K562 (cell line): ENCODE measurements at regions not wholly inside any gene's neighbourhood (a gene's known extent, or its start where the extent isn't known, plus 50 kb on each side); places are given as distances from the start of the nearest gene placed in this dataset.

Experiments used
- ATAC-seq: fragments of 200-7000 bp; cut with Tn5 transposase; 3 replicates; pipeline ENCODE4 v1.9.1; 2020; ENCODE audit warnings: moderate library complexity
- BruUV-seq: library from RNA; stranded (reverse); fragments of 400-500 nt; replicated peaks from 2 replicates; lab custom pipeline; 2021; lab: Mats Ljungman, UMichigan
- CTCF ChIA-PET: fragments of 300-600 bp; formaldehyde crosslinking; extraction: SDS; loops from one replicate; lab custom pipeline; 2021; ENCODE audit warnings: low intra/inter-chr PET ratio; lab: Yijun Ruan, JAX
- POLR2A ChIA-PET: fragments of 300-600, 350-650 bp; sonication (Branson Sonifier 250); formaldehyde crosslinking; extraction: SDS; loops from one replicate; lab custom pipeline; 2021; ENCODE audit warnings: antibody characterized with exemption, inconsistent platforms; lab: Yijun Ruan, JAX
- DNase-seq, 4 experiments: peaks; one replicate each; pipeline versions ENCODE4 v3.0.0 to v3.0.0-alpha.2; 2011 to 2018; ENCODE audit warnings: low spot score in 3 of 4, mixed read lengths in 3 of 4; ENCODE audit errors: extremely low read depth in 1 of 4
- FAIRE-seq: peaks from 2 replicates; lab custom pipeline; 2011; peaks lifted over from hg19 to GRCh38; lab: Jason Lieb, UNC
- H2AFZ ChIP-seq: 2 replicates; pipeline ENCODE4 v1.6.0; 2011; ENCODE audit warnings: low read depth, low read length, control low read depth, inconsistent platforms
- H3K27ac ChIP-seq: fragments of 200-600 bp; 3 replicates; pipeline ENCODE4 v1.8.0; 2011; ENCODE audit warnings: low read depth, mild to moderate bottlenecking, control low read depth, inconsistent platforms, low read length, moderate library complexity, mixed read lengths; ENCODE audit errors: extremely low read depth
- H3K27me3 ChIP-seq, 2 experiments: fragments of 300-600 bp in 1 of 2; 2 replicates in 1 of 2; 3 replicates in 1 of 2; pipeline versions ENCODE4 v1.6.0 to v1.8.0; 2011; ENCODE audit warnings: inconsistent platforms in 2 of 2, low read length in 2 of 2, mild to moderate bottlenecking in 1 of 2, mixed read lengths in 1 of 2, moderate library complexity in 1 of 2; ENCODE audit not compliant: control insufficient read depth in 2 of 2, insufficient read depth in 2 of 2
- H3K36me3 ChIP-seq: fragments of 300-600 bp; 3 replicates; pipeline ENCODE4 v1.8.0; 2011; ENCODE audit warnings: mild to moderate bottlenecking, low read length, inconsistent platforms; ENCODE audit not compliant: control insufficient read depth, insufficient read depth
- H3K4me1 ChIP-seq, 2 experiments: fragments of 200-600 bp in 1 of 2; replicated peaks in 1 of 2; 2 replicates in 1 of 2; 3 replicates in 1 of 2; pipeline versions ENCODE4 v1.5.1 to v1.8.0; 2011; ENCODE audit warnings: inconsistent platforms in 2 of 2, low read length in 2 of 2, mild to moderate bottlenecking in 1 of 2, mixed read lengths in 1 of 2, moderate library complexity in 1 of 2; ENCODE audit not compliant: control insufficient read depth in 2 of 2, insufficient read depth in 2 of 2
- H3K4me2 ChIP-seq: 2 replicates; pipeline ENCODE4 v1.6.1; 2011; ENCODE audit warnings: low read length, control low read depth, inconsistent platforms, mixed read lengths; ENCODE audit not compliant: insufficient read depth
- H3K4me3 ChIP-seq: fragments of 200-600 bp; sonication (generic), shearing (Covaris generic); 2 replicates; pipeline ENCODE4 v1.5.1; 2016; ENCODE audit warnings: control low read depth, inconsistent platforms
- H3K79me2 ChIP-seq: fragments of 200-600 bp; 3 replicates; pipeline ENCODE4 v1.8.0; 2011; ENCODE audit warnings: low read length, inconsistent platforms; ENCODE audit not compliant: control insufficient read depth, insufficient read depth
- H3K9ac ChIP-seq, 2 experiments: 2 replicates each; pipeline versions ENCODE4 v1.6.0 to v1.6.1; 2011; ENCODE audit warnings: low read depth in 2 of 2, low read length in 2 of 2, control low read depth in 1 of 2, inconsistent platforms in 1 of 2, mild to moderate bottlenecking in 1 of 2, mixed read lengths in 1 of 2; ENCODE audit not compliant: insufficient read depth in 1 of 2
- H3K9me1 ChIP-seq: one replicate; pipeline ENCODE4 v1.6.0; 2011; ENCODE audit warnings: inconsistent platforms, mild to moderate bottlenecking, low read length, moderate library complexity; ENCODE audit not compliant: control insufficient read depth, insufficient read depth
- H3K9me3 ChIP-seq: replicated peaks from 2 replicates; pipeline ENCODE4 v1.5.1; 2011; ENCODE audit warnings: low read depth, low read length, inconsistent platforms; ENCODE audit not compliant: control insufficient read depth, insufficient read depth
- H4K20me1 ChIP-seq: replicated peaks from 2 replicates; pipeline ENCODE4 v1.6.1; 2011; ENCODE audit warnings: low read length, inconsistent platforms, mixed read lengths; ENCODE audit not compliant: control insufficient read depth, insufficient read depth
- EP400 ChIP-seq: fragments of 450-650 bp; IDR thresholded peaks from 2 replicates; pipeline ENCODE4 v1.6.1; 2017; ENCODE audit warnings: antibody characterized with exemption, mild to moderate bottlenecking, moderate library complexity
- FOXK2 ChIP-seq, 2 experiments: fragments of 450-650 bp; IDR thresholded peaks in 1 of 2; conservative IDR thresholded peaks in 1 of 2; 2 replicates each; pipeline ENCODE4 v1.6.1; 2016; ENCODE audit warnings: low read depth in 2 of 2, mild to moderate bottlenecking in 1 of 2
- KLF13 ChIP-seq: fragments of 450-650 bp; IDR thresholded peaks from 2 replicates; pipeline ENCODE4 v1.6.1; 2016; ENCODE audit warnings: missing genetic modification characterization, low read depth, mild to moderate bottlenecking, missing compliant biosample characterization, moderate library complexity, borderline replicate concordance
- RBM25 ChIP-seq: fragments of 200-400 bp; formaldehyde crosslinking; IDR thresholded peaks from 2 replicates; pipeline ENCODE4 v1.6.1; 2018; ENCODE audit warnings: low read length, low read depth, moderate library complexity; ENCODE audit not compliant: severe bottlenecking
- TEAD2 ChIP-seq: fragments of 450-650 bp; IDR thresholded peaks from 2 replicates; pipeline ENCODE4 v1.6.1; 2016; ENCODE audit warnings: missing genetic modification characterization, control low read depth, missing compliant biosample characterization
- ZBTB8A ChIP-seq: fragments of 450-650 bp; IDR thresholded peaks from 2 replicates; pipeline ENCODE4 v1.6.1; 2018; ENCODE audit warnings: mild to moderate bottlenecking, moderate library complexity; ENCODE audit not compliant: partially characterized antibody
- WGBS: fragments of 100-300 bp; shearing (Covaris generic); methylation state at CpG from one replicate; pipeline ENCODE4 v1.1.6; 2016; ENCODE audit warnings: low coverage, mixed read lengths; ENCODE audit not compliant: insufficient coverage; ENCODE audit errors: missing lambda C conversion rate; 5-methylcytosine and 5-hydroxymethylcytosine counted together
- in situ Hi-C: fragments of 300-500 bp; cut with MboI; formaldehyde crosslinking; loops from 4 replicates; pipeline ENCODE4 v1.15.0; 2018; ENCODE audit warnings: inconsistent platforms, mixed read lengths
- intact Hi-C: fragments of 100-400 bp; cut with micrococcal nuclease; formaldehyde crosslinking; loops from 2 replicates; pipeline ENCODE4 v1.14.2; 2022
- TF ChIP-seq, protein P1 (sequence below): fragments of 250-450 bp; sonication (Bioruptor Pico); IDR thresholded peaks from 2 replicates; pipeline ENCODE4 v1.4.0; 2020; ENCODE audit warnings: borderline replicate concordance
- TF ChIP-seq, protein P2 (sequence below): fragments of 250-450 bp; sonication (Bioruptor Pico); IDR thresholded peaks from 2 replicates; pipeline ENCODE4 v1.9.0; 2021; ENCODE audit warnings: mild to moderate bottlenecking
- TF ChIP-seq, protein P3 (sequence below): sonication (generic); formaldehyde crosslinking; IDR thresholded peaks from 2 replicates; pipeline ENCODE4 v1.9.0; 2022; ENCODE audit warnings: mild to moderate bottlenecking, missing genetic modification reagents
- TF ChIP-seq, protein P4 (sequence below): fragments of 200-800 bp; sonication (Bioruptor generic); IDR thresholded peaks from 2 replicates; pipeline ENCODE4 v1.6.1; 2017; ENCODE audit warnings: missing genetic modification characterization, missing compliant biosample characterization

DNA sequence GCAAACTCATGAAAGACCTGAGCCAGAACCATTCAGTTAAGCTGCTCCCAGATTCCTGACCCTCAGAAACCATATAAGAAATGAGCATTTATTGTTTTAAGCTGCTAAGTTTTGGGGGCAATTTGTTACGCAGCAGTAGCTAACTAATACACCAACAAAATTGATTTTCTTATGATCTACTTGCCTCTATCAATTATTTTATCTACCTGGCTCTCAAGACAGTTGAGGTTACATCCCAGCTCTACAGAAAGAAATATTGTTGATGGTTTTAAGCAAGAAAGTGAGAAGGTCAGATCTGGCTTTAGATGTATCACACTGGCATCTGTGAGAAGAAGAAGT lies 103.1 kb upstream of the MDM1 start (continued):
- TF ChIP-seq EP400 (no peak), KLF13 (tag) (no peak), RBM25 (peak; percentile 88)
- TF ChIP-seq, protein P1, sequence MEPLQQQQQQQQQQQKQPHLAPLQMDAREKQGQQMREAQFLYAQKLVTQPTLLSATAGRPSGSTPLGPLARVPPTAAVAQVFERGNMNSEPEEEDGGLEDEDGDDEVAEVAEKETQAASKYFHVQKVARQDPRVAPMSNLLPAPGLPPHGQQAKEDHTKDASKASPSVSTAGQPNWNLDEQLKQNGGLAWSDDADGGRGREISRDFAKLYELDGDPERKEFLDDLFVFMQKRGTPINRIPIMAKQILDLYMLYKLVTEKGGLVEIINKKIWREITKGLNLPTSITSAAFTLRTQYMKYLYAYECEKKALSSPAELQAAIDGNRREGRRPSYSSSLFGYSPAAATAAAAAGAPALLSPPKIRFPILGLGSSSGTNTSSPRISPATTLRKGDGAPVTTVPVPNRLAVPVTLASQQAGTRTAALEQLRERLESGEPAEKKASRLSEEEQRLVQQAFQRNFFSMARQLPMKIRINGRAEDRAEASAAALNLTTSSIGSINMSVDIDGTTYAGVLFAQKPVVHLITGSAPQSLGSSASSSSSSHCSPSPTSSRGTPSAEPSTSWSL (CRISPR knock-in tag): no peak

DNA sequence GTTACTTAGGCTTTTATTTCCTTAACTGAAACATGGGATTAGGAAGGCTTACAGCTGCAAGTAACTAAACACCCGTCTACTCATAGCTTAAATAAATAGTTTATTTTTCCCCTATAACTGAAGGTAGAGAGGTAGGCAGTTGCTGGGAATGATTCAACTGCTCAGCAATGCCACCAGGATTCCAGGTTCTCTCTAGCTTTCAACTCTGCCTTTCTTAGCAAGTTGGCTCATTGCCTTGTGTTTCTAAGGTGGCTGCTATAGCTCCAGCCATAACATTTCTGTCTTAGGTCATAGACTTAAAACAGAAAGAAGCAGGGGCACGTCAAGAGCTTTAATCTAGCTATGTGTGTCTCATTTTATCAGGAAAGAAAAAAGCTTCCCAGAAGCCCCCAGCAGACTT lies 103.7 kb upstream of the MDM1 start:
- in situ Hi-C loops: no loop called here
- TF ChIP-seq FOXK2 (conservative IDR thresholded peaks at IDR 0.05 in 1 of 2, IDR thresholded peaks at IDR 0.05 in 1 of 2; ENCODE audit: low read depth in 2 of 2) (no peak), ZBTB8A (no peak), TEAD2 (tag) (no peak)
- TF ChIP-seq, protein P2, sequence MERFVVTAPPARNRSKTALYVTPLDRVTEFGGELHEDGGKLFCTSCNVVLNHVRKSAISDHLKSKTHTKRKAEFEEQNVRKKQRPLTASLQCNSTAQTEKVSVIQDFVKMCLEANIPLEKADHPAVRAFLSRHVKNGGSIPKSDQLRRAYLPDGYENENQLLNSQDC: no peak
- TF ChIP-seq, protein P3, sequence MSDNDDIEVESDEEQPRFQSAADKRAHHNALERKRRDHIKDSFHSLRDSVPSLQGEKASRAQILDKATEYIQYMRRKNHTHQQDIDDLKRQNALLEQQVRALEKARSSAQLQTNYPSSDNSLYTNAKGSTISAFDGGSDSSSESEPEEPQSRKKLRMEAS (CRISPR knock-in tag): no peak
- TF ChIP-seq, protein P4, sequence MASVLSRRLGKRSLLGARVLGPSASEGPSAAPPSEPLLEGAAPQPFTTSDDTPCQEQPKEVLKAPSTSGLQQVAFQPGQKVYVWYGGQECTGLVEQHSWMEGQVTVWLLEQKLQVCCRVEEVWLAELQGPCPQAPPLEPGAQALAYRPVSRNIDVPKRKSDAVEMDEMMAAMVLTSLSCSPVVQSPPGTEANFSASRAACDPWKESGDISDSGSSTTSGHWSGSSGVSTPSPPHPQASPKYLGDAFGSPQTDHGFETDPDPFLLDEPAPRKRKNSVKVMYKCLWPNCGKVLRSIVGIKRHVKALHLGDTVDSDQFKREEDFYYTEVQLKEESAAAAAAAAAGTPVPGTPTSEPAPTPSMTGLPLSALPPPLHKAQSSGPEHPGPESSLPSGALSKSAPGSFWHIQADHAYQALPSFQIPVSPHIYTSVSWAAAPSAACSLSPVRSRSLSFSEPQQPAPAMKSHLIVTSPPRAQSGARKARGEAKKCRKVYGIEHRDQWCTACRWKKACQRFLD (CRISPR knock-in tag): no peak

More for the DNA sequence above, 103.7 kb upstream of the MDM1 start:
- BruUV-seq: no TSS peak
- Histone ChIP-seq H3K36me3 (no peaks in the 10 kb centered on the region), H3K79me2 (no peaks in the 10 kb centered on the region), H2AFZ (no peak overlapping the region), H3K4me3 (no peak overlapping the region), H3K4me1 (peaks cover 0 to 6% of the 10 kb centered on the region in 2 experiments; a peak in 2 of 5 replicates), H3K4me2 (no peak overlapping the region), H3K9me3 (0 out of 2 replicates have a peak, but pooled peaks cover 2% of the 10 kb centered on the region), H3K9me1 (no peaks in the 10 kb centered on the region), H3K27ac (no peak overlapping the region), H3K27me3 (no peaks in the 10 kb centered on the region), H3K9ac (no peak overlapping the region), H4K20me1 (no peaks in the 10 kb centered on the region)
- CTCF ChIA-PET: no interaction called here
- intact Hi-C loops: no loop called here
- no peak for DNase-seq
- no peak for ATAC-seq
- 18% methylated on average over 2 of the region's 2 CpGs for WGBS
- FAIRE-seq: no peak
- POLR2A ChIA-PET: interaction anchor here (1.0 kb wide), 2 partner anchors 17 to 28 kb away, joined by 3 to 5 read pairs; no protein-coding TSS in a partner anchor
